CD4-positive, alpha-beta T cell (primary cell): ENCODE measurements at regions not wholly inside any gene's neighbourhood (a gene's known extent, or its start where the extent isn't known, plus 50 kb on each side); places are given as distances from the start of the nearest gene placed in this dataset.

ENCODE experiments used
- ATAC-seq: fragments of 200-7000 bp; cut with Tn5 transposase; one replicate; pipeline ENCODE4 v1.10.0; 2022; ENCODE audit warnings: mild to moderate bottlenecking; ENCODE audit not compliant: poor library complexity
- CTCF ChIA-PET: fragments of 350-600 bp; sonication (Branson Sonifier 250); formaldehyde crosslinking; loops from one replicate; lab custom pipeline; 2021; ENCODE audit warnings: antibody characterized with exemption, inconsistent platforms; lab: Charles Lee
- POLR2A ChIA-PET: fragments of 350-600 bp; sonication (Branson Sonifier 250); formaldehyde crosslinking; loops from one replicate; lab custom pipeline; 2021; ENCODE audit warnings: antibody characterized with exemption, inconsistent platforms; lab: Charles Lee
- DNase-seq, 14 experiments: peaks; one replicate each; pipeline ENCODE4 v3.0.0-alpha.2; 2013 to 2020; ENCODE audit warnings: mixed read lengths in 2 of 14
- H3K27ac ChIP-seq, 2 donors: one replicate each; pipeline versions ENCODE4 v1.5.1 to v1.7.0; 2013; ENCODE audit warnings: low read length in 2 of 2, low read depth in 1 of 2, mild to moderate bottlenecking in 1 of 2
- H3K27me3 ChIP-seq, 2 experiments: 1 replicate in 1 of 2; 2 replicates in 1 of 2; pipeline versions ENCODE4 v1.6.1 to v1.7.0; 2013; ENCODE audit warnings: low read length in 2 of 2, control low read depth in 1 of 2, mild to moderate bottlenecking in 1 of 2, moderate library complexity in 1 of 2; ENCODE audit not compliant: insufficient read depth in 2 of 2, control insufficient read depth in 1 of 2
- H3K36me3 ChIP-seq: one replicate; pipeline ENCODE4 v1.6.1; 2013; ENCODE audit warnings: low read length, control low read depth; ENCODE audit not compliant: insufficient read depth
- H3K4me1 ChIP-seq: one replicate; pipeline ENCODE4 v1.6.1; 2013; ENCODE audit warnings: low read length, control low read depth; ENCODE audit not compliant: insufficient read depth
- H3K4me3 ChIP-seq: one replicate; pipeline ENCODE4 v1.5.1; 2013; ENCODE audit warnings: mild to moderate bottlenecking, low read length, moderate library complexity
- H3K9me3 ChIP-seq, 2 experiments: 1 replicate in 1 of 2; 2 replicates in 1 of 2; pipeline versions ENCODE4 v1.6.1 to v1.7.0; 2013; ENCODE audit warnings: low read length in 2 of 2, mild to moderate bottlenecking in 2 of 2, control low read depth in 1 of 2, moderate library complexity in 1 of 2; ENCODE audit not compliant: control insufficient read depth in 1 of 2, insufficient read depth in 1 of 2
- H3K27ac Mint-ChIP-seq: one replicate; pipeline ENCODE4 v1.8.0; 2020; ENCODE audit warnings: mixed read lengths
- H3K27me3 Mint-ChIP-seq: one replicate; pipeline ENCODE4 v1.8.0; 2021; ENCODE audit warnings: mixed read lengths
- H3K36me3 Mint-ChIP-seq: one replicate; pipeline ENCODE4 v1.8.0; 2021; ENCODE audit warnings: low read depth, mixed read lengths
- H3K4me1 Mint-ChIP-seq: one replicate; pipeline ENCODE4 v1.8.0; 2021; ENCODE audit warnings: low read depth, mixed read lengths
- H3K4me3 Mint-ChIP-seq: one replicate; pipeline ENCODE4 v1.8.0; 2020; ENCODE audit warnings: mild to moderate bottlenecking, mixed read lengths
- H3K9me3 Mint-ChIP-seq: one replicate; pipeline ENCODE4 v1.8.0; 2020; ENCODE audit warnings: mixed read lengths
- intact Hi-C, 2 experiments: fragments of 100-400 bp; cut with DNase I in 1 of 2; cut with micrococcal nuclease in 1 of 2; formaldehyde crosslinking; loops; one replicate each; pipeline versions ENCODE4 v1.15.1 to v1.9.0; 2023 to 2025; cut with DNase I, micrococcal nuclease
- TF ChIP-seq, protein P1 (sequence below): fragments of 200-600 bp; IDR thresholded peaks from one replicate; pipeline ENCODE4 v1.8.0; 2022; ENCODE audit warnings: antibody characterized with exemption, mild to moderate bottlenecking

- H3K36me3 ChIP-seq = no peaks in the 10 kb centered on the region
- no peak for DNase-seq
- TF ChIP-seq, protein P1, sequence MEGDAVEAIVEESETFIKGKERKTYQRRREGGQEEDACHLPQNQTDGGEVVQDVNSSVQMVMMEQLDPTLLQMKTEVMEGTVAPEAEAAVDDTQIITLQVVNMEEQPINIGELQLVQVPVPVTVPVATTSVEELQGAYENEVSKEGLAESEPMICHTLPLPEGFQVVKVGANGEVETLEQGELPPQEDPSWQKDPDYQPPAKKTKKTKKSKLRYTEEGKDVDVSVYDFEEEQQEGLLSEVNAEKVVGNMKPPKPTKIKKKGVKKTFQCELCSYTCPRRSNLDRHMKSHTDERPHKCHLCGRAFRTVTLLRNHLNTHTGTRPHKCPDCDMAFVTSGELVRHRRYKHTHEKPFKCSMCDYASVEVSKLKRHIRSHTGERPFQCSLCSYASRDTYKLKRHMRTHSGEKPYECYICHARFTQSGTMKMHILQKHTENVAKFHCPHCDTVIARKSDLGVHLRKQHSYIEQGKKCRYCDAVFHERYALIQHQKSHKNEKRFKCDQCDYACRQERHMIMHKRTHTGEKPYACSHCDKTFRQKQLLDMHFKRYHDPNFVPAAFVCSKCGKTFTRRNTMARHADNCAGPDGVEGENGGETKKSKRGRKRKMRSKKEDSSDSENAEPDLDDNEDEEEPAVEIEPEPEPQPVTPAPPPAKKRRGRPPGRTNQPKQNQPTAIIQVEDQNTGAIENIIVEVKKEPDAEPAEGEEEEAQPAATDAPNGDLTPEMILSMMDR = no peak
- ATAC-seq = no peak
- no peak overlapping the region for H3K27ac ChIP-seq
- H3K9me3 Mint-ChIP-seq = peaks cover 7% of the 10 kb centered on the region
- no peaks in the 10 kb centered on the region for H3K4me1 ChIP-seq
- intact Hi-C loops = no loop called here
- no peak overlapping the region for H3K4me3 Mint-ChIP-seq
- H3K27me3 ChIP-seq = no peaks in the 10 kb centered on the region
- ChIA-PET CTCF (no interaction called here), POLR2A (no interaction called here)
- H3K36me3 Mint-ChIP-seq = no peaks in the 10 kb centered on the region
- H3K27me3 Mint-ChIP-seq = no peaks in the 10 kb centered on the region
- peaks cover 3 to 4% of the 10 kb centered on the region in 2 experiments for H3K9me3 ChIP-seq
- no peak overlapping the region for H3K27ac Mint-ChIP-seq
- no peak overlapping the region for H3K4me3 ChIP-seq
- H3K4me1 Mint-ChIP-seq = no peaks in the 10 kb centered on the region
Measured at GRCh38 chr13:56865416-56865815, 275.3 kb upstream of the PRR20A start.

GRCh38 chr13:56869671-56870070, 271.0 kb upstream of the PRR20A start:
- H3K4me1 Mint-ChIP-seq = no peaks in the 10 kb centered on the region
- ATAC-seq = no peak
- H3K27ac Mint-ChIP-seq = no peak overlapping the region
- Histone ChIP-seq H3K4me3 (no peak overlapping the region), H3K27ac (no peak overlapping the region), H3K4me1 (no peaks in the 10 kb centered on the region), H3K9me3 (peaks cover 0 to 10% of the 10 kb centered on the region in 2 experiments), H3K27me3 (no peaks in the 10 kb centered on the region), H3K36me3 (no peaks in the 10 kb centered on the region)
- DNase-seq = no peak
- ChIA-PET CTCF (no interaction called here), POLR2A (no interaction called here)
- H3K9me3 Mint-ChIP-seq = peaks cover 3% of the 10 kb centered on the region
- intact Hi-C loops = no loop called here
- H3K27me3 Mint-ChIP-seq = no peaks in the 10 kb centered on the region
- TF ChIP-seq, protein P1 = no peak
- H3K4me3 Mint-ChIP-seq = no peak overlapping the region
- no peaks in the 10 kb centered on the region for H3K36me3 Mint-ChIP-seq

DNA sequence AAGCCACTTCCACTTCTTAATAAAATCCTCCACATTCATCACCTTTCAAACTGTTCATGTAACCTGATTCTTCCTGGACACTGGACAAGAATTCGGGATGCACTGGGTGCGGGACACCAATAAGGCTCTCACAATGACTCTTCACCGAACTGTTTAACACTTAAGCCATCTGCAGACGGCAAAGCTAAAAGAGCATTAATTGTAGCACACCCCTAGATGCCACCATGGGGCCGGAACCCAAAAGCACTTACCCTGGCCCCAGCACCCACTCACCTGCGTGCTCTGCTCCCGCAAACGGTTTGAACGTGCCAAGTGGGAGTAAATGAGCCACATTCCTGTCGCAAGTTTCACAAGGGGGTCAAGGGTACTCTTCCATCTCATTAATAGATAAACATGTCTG, 254.3 kb upstream of the PRR20A start:
- CTCF ChIA-PET = no interaction called here
- peaks cover 8 to 10% of the 10 kb centered on the region in 2 experiments for H3K9me3 ChIP-seq

More for the DNA sequence above, 254.3 kb upstream of the PRR20A start:
- no peak overlapping the region for H3K4me3 ChIP-seq
- Mint-ChIP-seq H3K36me3 (no peaks in the 10 kb centered on the region), H3K9me3 (peaks cover 8% of the 10 kb centered on the region), H3K4me1 (no peaks in the 10 kb centered on the region), H3K27me3 (no peaks in the 10 kb centered on the region), H3K27ac (no peak overlapping the region), H3K4me3 (no peak overlapping the region)
- no peak overlapping the region for H3K27ac ChIP-seq
- DNase-seq (no peak), ATAC-seq (no peak)
- no peaks in the 10 kb centered on the region for H3K27me3 ChIP-seq
- H3K4me1 ChIP-seq = no peaks in the 10 kb centered on the region
- intact Hi-C loops = no loop called here
- no peaks in the 10 kb centered on the region for H3K36me3 ChIP-seq
- TF ChIP-seq, protein P1 = no peak
- POLR2A ChIA-PET = no interaction called here
